ENCODE measurements at regions not wholly inside any gene's neighbourhood (a gene's known extent, or its start where the extent isn't known, plus 50 kb on each side); places are given as distances from the start of the nearest gene placed in this dataset.
"Not testable (repeated sequence)": the region's sequence is repeated elsewhere in the genome, so short reads cannot be mapped to it uniquely, and the experiment has no call there.

GRCh38 chr5:157965040-157965678, 106.2 kb upstream of the CLINT1 start:
- Histone ChIP-seq H3K36me3 (no peaks in the 10 kb centered on the region), H3K27ac (no peak overlapping the region), H3K27me3 (no peaks in the 10 kb centered on the region), H3K4me3 (no peak overlapping the region), H3K4me1 (no peaks in the 10 kb centered on the region), H3K9me3 (no peaks in the 10 kb centered on the region)
- no peak for TF ChIP-seq CTCF (IDR thresholded peaks at IDR 0.05)
- DNase-seq (ENCODE audit: low spot score): no peak

- no peak for DNase-seq (ENCODE audit: low spot score)
- Histone ChIP-seq H3K4me3 (no peak overlapping the region), H3K27ac (no peak overlapping the region), H3K4me1 (no peaks in the 10 kb centered on the region), H3K36me3 (no peaks in the 10 kb centered on the region), H3K27me3 (no peaks in the 10 kb centered on the region), H3K9me3 (peaks cover 0 to 3% of the 10 kb centered on the region in 2 donors)
- TF ChIP-seq CTCF (IDR thresholded peaks at IDR 0.05): no peak
These were observed 104.8 kb upstream of the CLINT1 start for GRCh38 chr5:157963761-157964160.

- TF ChIP-seq CTCF (IDR thresholded peaks at IDR 0.05): no peak
- no peaks in the 10 kb centered on the region for H3K27me3 ChIP-seq
- H3K27ac ChIP-seq: no peak overlapping the region
- H3K9me3 ChIP-seq: peaks cover 0 to 3% of the 10 kb centered on the region in 2 donors
- no peak overlapping the region for H3K4me3 ChIP-seq
- no peak for DNase-seq (ENCODE audit: low spot score)
- H3K4me1 ChIP-seq: no peaks in the 10 kb centered on the region
- H3K36me3 ChIP-seq: no peaks in the 10 kb centered on the region
These were observed 104.3 kb upstream of the CLINT1 start for GRCh38 chr5:157963244-157963643.

- H3K4me1 ChIP-seq; H3K27ac ChIP-seq; DNase-seq (ENCODE audit: low spot score); H3K27me3 ChIP-seq; H3K36me3 ChIP-seq; H3K9me3 ChIP-seq; H3K4me3 ChIP-seq: not testable (repeated sequence)
These were observed 103.7 kb upstream of the CLINT1 start for GRCh38 chr5:157962686-157963085.

GRCh38 chr5:157961896-157962590, 103.1 kb upstream of the CLINT1 start:
- DNase-seq (ENCODE audit: low spot score): no peak
- TF ChIP-seq CTCF (IDR thresholded peaks at IDR 0.05): no peak

GRCh38 chr5:157961176-157961575, 102.2 kb upstream of the CLINT1 start:
- Histone ChIP-seq H3K4me3 (no peak overlapping the region), H3K36me3 (no peaks in the 10 kb centered on the region), H3K9me3 (peaks cover 0 to 3% of the 10 kb centered on the region in 2 donors), H3K27ac (no peak overlapping the region), H3K27me3 (no peaks in the 10 kb centered on the region), H3K4me1 (no peaks in the 10 kb centered on the region)
- no peak for TF ChIP-seq CTCF (IDR thresholded peaks at IDR 0.05)
- DNase-seq (ENCODE audit: low spot score): no peak

More at GRCh38 chr5:157961896-157962590, 103.1 kb upstream of the CLINT1 start:
- H3K4me3 ChIP-seq: no peak overlapping the region
- H3K27me3 ChIP-seq: no peaks in the 10 kb centered on the region
- peaks cover 0 to 3% of the 10 kb centered on the region in 2 donors for H3K9me3 ChIP-seq
- no peaks in the 10 kb centered on the region for H3K4me1 ChIP-seq
- no peak overlapping the region for H3K27ac ChIP-seq
- H3K36me3 ChIP-seq: no peaks in the 10 kb centered on the region
